HT-29 (cell line): ENCODE measurements at regions not wholly inside any gene's neighbourhood (a gene's known extent, or its start where the extent isn't known, plus 50 kb on each side); places are given as distances from the start of the nearest gene placed in this dataset.
"Not testable (repeated sequence)": the region's sequence is repeated elsewhere in the genome, so short reads cannot be mapped to it uniquely, and the experiment has no call there.

ENCODE experiments used
- DNase-seq: peaks from one replicate; pipeline ENCODE4 v3.0.0-alpha.2; 2015; ENCODE audit warnings: low spot score

DNA sequence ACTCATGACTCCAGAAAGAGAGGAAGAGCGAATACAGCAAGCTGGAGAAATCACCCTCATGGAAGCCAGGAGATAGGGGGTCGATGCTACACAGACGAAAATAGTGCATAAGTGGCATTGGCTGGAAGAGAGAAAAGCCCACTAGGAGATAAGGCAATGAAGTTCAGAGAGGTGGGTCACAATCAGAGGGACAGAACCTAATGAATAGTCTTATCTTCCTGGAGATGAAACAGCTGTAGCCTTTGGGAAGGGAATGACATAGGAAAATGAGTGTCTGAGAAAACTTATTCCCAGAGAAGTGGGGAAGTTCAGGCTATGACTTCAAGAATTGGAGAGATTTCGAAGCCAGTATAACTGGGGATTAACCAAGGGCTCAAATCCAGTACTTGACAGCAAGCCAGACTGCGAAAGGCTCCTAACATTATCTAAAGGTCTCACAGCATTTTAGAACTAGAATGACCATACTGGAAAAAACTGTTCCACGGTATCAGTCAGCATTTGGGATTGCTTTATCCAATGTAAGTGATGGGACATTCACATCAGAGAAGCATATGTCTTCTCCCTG lies 211.1 kb downstream of the ZNF365 start:
- DNase-seq, result no peak

DNA sequence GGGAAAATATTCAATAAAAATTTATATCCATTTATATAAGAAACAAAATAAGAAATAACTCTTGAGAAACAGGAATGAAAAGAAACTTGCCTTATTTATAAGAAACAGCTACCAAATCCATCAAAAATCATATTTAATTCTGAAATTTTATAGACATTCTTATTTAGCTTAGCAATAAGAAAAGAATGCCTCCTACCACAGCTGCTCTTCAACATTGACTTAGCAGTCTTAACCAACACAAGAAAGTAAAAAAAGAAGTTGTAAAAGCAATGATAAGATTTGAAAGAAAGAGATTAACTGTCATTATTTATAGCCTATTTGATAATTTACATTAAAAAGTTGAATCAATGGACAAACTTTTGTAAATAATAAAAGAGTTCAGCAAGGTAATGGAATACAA lies 212.8 kb downstream of the ZNF365 start:
- DNase-seq, result no peak

DNA sequence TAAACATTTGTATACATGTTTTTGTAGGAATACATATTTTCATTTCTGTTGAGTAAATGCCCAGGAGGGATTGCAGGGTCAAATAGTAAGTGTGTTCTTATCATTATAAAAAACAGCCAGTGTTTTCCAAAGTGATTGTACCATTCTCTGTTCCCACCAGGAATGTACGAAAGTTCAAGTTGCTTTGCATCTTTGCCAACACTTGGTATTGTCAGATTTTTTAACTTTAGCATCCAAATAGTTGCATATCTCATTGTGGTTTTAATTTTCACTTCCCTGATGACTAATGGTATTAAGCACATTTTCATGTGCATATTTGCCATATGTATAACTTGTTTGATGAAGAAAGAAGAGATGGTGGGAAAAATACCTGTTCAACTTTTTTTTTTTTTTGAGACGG lies 213.9 kb downstream of the ZNF365 start:
- DNase-seq, result no peak

DNA sequence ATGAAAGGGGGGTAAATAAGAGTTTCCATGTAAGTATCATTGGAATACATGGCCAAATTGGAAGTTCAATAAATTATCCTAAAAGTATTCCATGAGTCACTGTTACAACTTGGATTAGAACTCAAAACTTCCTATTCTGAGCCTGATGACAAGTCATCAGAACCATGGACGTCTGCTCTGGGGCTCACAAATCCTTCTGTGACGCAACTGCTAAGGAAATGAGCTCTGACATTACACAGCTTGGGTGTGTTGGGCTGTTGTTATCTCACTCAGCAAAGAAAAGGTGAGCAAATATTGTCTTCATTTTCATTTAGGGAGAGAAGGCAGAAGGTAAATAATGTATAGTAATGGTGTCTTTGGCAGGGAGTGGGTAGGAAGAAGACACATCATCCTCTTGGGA lies 214.8 kb upstream of the ADO start:
- DNase-seq, result no peak

DNA sequence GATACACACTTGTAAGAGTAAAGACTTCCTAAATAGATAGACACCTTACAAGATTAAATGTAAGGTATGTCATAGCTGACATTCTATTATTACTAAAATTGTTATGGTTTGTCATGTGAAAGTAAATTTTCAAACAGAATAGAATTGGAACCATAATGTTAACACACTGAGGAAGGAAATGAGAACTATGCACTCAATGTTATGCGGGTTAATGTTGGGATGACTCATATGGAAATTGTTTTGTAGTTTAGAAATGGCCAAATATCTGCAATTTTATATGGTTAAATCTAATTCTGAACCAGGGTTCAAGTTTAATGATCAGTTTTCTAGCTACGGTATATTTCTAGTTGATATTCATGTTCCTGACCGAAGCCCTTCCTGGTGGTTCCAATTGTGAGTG lies 214.2 kb upstream of the ADO start:
- DNase-seq, result no peak

DNA sequence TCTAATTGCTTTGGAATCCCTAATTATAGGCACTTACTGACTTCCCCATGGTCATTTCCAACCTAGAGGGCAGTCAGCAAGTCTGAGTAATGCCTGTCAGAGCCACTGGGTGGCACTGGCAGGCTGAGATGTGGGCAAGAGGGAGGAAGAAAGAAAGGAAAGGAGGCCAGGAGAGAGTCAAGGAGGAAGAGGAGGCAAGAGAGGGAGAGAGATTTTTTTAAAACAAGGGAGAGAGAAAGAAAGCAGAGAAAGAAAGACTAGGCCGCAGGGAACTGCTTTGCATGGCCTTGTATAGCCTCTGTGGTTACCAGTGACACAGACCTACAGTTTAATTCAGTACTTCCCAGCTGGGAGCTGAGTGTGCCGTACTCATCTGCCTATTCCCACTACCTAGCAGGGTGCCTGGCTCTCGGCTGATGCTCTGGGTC lies 210.4 kb upstream of the ADO start:
- peak; percentile 81 for DNase-seq

DNA sequence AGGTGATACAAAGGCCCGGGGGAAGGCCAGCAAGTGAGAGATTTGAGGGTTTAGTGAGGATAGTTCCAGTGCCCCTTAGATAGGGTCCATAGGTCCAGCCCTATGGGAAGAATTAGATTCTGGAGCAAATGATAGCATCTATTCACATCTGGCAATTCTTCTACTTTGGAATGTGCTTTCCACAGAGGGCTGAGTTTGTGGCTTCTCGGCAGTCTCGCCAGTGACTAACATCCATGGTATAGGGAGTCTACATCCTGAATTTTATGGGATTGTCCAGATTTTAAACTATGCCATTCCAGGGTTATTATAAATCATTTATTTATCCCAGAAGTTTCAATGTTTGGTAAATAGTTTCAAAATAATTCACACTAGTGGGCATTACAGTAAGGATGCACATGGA lies 207.3 kb upstream of the ADO start:
- DNase-seq, result no peak

DNA sequence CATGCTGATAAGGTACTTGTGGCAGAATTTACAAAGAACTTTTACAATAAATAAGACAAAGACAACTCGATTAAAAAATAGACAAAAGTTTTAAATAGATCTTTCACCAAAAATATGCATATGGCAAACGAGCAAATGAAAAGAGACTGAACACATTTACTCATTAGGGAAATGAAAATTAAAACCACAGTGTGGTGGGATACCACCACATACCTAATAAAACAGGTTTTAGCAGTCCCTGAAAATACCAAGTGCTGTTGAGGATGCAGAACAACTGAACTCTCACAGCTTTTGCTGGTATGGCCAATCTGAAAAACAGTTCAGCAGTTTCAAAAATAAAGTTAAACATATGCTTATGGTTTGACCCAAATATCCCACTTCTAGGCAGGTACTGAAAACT lies 205.4 kb upstream of the ADO start:
- DNase-seq, result no peak

DNA sequence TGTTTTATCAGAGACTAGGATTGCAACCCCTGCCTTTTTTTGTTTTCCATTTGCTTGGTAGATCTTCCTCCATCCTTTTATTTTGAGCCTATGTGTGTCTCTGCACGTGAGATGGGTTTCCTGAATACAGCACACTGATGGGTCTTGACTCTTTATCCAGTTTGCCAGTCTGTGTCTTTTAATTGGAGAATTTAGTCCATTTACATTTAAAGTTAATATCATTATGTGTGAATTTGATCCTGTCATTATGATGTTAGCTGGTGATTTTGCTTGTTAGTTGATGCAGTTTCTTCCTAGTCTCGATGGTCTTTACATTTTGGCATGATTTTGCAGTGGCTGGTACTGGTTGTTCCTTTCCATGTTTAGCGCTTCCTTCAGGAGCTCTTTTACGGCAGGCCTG lies 198.0 kb upstream of the ADO start:
- DNase-seq, result not testable (repeated sequence)

DNA sequence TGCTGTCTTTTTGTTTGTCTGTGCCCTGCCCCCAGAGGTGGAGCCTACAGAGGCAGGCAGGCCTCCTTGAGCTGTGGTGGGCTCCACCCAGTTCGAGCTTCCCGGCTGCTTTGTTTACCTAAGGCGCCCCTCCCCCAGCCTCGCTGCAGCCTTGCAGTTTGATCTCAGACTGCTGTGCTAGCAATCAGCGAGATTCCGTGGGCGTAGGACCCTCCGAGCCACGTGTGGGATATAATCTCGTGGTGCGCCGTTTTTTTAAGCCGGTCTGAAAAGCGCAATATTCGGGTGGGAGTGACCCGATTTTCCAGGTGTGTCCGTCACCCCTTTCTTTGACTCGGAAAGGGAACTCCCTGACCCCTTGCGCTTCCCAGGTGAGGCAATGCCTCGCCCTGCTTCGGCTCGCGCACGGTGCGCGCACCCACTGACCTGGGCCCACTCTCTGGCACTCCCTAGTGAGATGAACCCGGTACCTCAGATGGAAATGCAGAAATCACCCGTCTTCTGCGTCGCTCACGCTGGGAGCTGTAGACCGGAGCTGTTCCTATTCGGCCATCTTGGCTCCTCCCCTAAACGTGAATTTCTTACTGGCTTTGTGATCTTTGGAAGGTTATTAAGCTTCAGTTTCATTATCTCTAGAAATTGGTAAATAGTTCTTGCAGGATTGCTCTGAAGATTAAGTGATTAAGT lies 196.2 kb upstream of the ADO start:
- DNase-seq, result peak; percentile 37

DNA sequence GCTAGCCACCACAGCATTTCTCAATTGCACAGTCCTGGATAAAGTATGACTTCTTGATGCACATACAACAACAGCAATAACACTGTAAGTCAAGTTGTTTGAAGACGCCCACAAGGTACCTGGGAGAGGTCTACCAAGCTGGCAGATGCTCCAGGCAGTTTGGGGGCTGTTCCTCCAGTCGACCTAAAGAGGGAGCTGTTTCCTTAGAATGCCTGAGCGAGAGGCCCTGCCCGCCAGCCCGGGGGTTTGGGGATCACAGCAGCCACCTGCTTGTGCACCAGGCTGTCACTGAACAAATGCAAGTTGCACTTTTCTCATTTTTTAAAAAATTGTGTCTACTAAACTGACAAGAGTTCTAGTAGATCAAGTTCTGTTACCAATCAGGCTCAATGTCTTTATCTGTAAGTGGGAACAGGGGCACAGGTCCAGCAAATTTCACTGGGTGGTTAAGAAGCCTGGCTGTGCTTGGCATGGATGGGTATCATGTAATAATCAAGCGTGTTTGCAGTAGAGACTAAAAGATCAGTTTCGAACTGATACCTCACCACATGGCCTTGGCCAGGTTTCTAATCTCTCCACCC lies 193.8 kb upstream of the ADO start:
- DNase-seq, result peak; percentile 81

DNA sequence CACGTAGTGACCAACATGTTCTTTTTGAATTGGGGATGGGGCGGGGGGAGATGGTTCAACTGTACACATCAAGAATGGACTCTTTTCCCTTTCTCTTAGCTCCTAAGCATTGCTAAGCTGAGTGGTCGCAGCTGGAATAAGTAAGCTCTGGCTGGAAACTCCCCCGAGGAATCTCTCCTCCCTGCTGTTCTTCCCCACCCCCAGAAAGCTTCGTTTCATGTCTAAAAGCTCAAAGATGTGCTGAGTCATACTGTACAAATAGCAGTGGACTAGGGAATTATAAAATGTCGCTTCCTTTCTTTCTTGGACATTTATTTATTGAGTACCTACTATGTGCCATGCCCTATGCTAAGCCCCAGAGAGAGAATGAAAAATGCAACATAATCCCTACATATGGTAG lies 191.1 kb upstream of the ADO start:
- DNase-seq, result no peak

DNA sequence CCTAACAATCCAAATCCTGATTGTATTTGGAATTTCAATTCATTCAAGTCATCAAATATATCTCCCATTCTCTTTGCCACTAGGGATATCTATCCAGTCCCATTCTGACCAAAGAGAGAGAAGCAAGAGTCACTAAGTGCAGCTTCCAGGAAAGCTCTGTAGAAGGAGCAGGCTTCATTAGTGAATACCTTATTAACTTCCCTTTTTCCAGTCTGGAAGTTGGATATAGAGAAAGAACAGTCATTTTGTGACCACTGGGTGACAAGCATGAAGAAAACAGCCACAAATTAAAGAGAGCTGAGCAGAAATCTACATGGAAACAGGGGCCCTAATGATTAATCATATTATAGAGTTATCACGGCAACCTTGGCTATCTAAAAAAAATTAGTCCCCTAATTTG lies 190.7 kb upstream of the ADO start:
- no peak for DNase-seq

DNA sequence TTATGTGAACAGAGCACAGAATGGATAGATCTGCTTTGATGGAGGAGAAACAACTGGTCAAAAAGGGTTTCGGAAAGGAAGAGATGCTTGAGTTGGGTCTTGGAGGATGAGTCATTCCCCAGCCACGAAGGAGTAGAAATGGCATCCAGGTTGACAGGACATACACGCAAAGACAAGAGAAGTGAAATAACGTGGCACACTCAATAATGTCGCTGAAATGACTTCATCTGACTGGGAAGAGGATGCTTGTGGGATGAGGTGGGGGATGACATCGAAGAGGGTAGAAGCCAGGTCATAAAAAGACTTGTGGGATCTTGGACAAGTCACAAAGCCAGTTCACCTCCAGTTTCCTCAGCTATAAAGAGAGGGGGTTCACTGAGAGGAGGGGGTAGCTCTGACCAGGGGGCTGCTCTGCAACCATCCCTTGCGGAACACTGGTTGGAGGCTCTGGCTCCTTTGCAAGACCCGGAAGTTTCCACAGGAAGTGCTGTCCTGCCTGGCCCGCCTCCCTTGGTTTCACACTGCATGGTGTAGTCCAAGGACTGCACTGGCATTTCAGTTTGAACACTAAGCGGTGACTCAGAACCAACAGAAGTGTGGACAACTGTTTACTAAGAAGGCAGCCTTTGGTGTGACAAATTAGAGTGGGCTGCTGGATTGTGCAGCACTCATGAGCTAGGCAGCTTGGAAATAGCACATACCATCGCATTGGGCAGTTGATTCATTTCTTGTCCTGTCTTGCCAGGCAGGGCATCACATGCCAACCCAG lies 189.9 kb upstream of the ADO start:
- DNase-seq, result no peak

DNA sequence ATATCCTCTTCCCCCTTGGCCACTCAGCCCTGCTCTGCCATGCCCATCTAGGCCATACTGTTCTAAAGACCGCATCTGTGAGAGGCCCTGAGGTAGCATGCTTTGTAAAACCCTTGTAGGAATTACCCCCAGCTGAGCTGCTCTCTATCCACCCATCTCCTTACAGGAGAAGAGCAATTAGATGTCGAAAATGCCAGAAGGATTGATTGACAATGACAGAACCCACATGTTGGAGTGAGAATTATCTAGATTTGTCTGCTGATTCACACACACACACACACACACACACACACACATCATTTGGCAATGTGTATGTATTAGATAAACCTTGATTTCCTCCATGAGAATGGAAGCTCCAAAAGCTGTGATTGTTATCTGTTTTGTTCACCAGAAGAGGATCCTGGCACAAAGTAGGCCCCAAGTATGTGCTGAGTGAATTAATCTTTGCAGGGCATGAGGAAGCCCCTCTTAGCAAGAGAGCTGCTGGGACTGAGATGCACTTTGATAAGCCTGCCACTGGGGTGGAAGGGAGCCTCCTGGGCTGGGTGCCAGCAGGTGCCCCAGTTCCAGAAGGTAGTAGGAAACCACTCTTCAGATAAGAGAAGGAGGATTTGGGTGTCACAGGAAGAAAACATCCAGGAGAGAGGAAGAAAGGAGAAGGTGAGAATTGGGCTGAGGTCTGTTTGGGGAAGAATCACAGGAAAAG lies 187.5 kb upstream of the ADO start:
- no peak for DNase-seq

DNA sequence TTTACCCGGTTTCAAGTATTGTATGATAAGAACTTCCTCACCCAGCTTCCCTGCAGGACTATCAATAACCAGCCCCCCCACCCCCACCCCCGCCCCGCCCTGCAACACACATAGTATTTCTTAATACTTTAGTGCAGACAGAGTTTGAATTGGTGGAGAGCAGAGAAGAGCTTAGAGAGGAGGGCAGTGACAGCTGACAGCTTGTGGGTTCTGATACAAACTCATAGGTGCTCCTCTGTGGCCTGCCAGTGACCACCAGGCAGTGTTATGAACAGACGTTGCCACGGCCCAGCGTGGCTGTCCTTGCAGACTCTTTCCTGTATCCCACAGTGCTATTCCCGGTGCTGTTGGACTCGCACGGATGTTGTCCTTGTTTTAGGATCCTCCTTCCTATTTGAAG lies 186.9 kb upstream of the ADO start:
- DNase-seq, result no peak

DNA sequence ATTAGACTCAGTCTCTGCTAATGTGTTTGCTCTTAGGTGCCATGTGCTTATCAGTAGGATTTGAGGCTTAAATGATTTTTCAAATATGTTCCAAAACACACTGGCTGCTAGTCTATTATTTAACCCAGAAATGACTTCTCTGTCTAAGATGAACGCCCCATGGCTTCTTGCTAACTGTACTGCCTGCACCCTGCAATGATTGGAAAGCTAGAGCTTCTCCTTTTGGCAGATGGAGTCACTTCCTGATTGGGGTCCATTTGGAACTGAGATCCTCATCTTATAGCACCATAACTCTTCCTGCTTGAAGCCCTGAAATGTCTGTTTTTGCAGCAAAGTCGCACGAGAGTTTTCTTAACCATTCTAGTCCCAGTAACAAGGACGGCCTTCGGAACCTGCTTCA lies 186.5 kb upstream of the ADO start:
- no peak for DNase-seq

DNA sequence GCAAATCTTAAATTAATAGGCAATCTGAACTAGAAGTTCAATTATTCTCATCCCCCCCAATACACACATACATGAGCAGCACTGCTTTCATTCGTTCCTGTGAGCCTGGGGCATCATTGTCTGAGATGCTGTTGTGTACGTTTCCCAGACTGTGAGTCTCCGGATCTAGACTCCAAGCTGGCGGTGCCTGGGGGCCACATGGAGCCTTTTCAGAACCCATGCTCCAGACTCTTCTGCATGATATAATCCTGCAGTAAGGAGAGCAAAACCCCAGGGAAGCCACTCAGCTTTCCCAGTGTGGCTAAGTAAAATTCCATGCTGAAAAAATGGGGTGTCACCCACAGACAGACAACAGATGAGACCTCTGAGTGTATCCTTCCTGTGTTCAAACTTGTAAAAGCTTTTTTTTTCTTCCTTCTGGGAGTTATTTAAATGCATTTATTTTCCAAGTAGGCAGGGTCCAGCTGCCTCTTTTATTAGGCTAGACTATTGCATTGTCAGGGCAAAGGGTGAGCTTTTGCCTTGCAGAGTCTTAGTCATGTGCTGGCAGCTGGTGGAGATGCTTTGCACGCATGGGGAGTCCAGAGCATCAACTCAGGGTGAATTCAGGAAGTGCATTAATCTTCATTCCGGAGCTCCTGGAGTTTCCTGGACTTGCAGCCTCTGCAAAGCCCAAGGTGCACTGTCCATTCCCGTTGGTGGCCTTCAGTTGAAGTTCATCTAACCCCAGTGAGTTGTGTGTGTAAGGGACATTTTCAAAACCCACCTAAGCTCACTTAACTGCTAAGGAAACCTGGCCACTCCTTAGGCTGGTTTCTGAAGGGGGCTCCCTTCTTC lies 185.7 kb upstream of the ADO start:
- DNase-seq, result no peak

DNA sequence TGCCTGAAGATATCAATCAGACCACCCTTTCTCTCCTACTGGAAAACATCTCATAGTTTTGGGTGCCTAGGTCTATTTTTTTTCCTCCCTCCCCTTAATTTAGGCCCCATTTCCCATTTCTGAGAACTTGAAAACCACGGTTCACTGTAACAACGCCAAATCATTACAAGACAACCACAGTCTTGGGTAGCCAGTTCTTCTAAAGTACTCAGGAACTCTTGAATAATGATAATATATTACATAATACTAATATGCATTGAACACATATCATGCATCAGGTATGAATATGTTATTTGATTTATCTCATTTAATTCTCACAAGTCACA lies 185.1 kb upstream of the ADO start:
- DNase-seq, result no peak

DNA sequence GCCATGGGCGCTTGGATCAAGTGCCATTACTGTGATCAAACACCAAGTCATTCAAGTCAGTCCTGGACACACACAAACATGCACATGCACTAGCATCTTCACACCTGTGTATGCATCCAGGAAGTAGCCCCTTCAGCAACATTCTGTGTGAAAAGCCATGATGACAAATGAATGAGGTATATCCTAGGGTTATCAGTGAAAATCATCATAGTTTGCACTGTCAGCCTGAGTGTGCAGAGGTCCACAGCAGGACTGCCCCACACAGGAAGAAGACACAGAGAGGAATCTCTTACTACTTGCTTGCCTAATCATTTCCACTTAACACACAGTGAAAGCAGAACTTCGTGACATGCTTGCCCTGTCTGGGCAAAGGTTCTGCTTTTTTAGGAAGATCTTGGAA lies 184.0 kb upstream of the ADO start:
- DNase-seq, result no peak

DNA sequence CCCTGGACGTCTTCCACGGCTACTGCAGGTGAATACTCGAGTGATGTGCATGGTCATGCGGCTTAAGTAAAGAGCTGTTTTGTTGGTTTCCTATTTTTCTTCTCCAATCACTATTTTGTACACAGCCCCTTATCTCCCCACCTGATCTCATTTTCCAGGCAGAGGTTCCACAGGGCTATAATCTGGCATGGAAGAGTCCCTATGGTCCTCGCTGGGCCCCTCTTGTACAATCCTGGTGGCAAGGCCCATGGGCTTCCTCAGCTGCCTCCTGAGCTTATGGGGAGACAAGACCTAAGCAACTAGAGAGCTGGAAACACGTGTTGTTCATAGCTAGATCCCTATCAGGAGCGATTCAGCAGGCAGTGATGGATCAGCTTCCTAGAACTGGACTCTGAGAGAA lies 181.3 kb upstream of the ADO start:
- no peak for DNase-seq
